ENCODE measurements at regions not wholly inside any gene's neighbourhood (a gene's known extent, or its start where the extent isn't known, plus 50 kb on each side); places are given as distances from the start of the nearest gene placed in this dataset.
"Not testable (repeated sequence)": the region's sequence is repeated elsewhere in the genome, so short reads cannot be mapped to it uniquely, and the experiment has no call there.

GRCh38 chr15:79632457-79632856, 200.3 kb downstream of the MINAR1 start:
- CTCF ChIA-PET: no interaction called here
- Mint-ChIP-seq H3K27me3 (peaks cover 15% of the 10 kb centered on the region), H3K9me3 (ENCODE audit: low read depth) (peaks cover 4% of the 10 kb centered on the region), H3K27ac (no peak overlapping the region), H3K36me3 (no peaks in the 10 kb centered on the region), H3K4me3 (no peak overlapping the region), H3K4me1 (no peaks in the 10 kb centered on the region)
- ATAC-seq (no peak), DNase-seq (no peak)

- CTCF ChIA-PET: no interaction called here
- H3K27me3 Mint-ChIP-seq: peaks cover 14% of the 10 kb centered on the region
- no peaks in the 10 kb centered on the region for H3K4me1 Mint-ChIP-seq
- no peaks in the 10 kb centered on the region for H3K36me3 Mint-ChIP-seq
- H3K9me3 Mint-ChIP-seq (ENCODE audit: low read depth): peaks cover 4% of the 10 kb centered on the region
- DNase-seq (no peak), ATAC-seq (no peak)
- H3K27ac Mint-ChIP-seq: no peak overlapping the region
- H3K4me3 Mint-ChIP-seq: no peak overlapping the region
These were observed 203.1 kb downstream of the MINAR1 start for GRCh38 chr15:79635149-79635771.

GRCh38 chr15:79635897-79636561, 203.9 kb downstream of the MINAR1 start:
- no peak for DNase-seq
- no peak for ATAC-seq
- peaks cover 16% of the 10 kb centered on the region for H3K27me3 Mint-ChIP-seq
- no peaks in the 10 kb centered on the region for H3K36me3 Mint-ChIP-seq
- H3K27ac Mint-ChIP-seq: no peak overlapping the region
- H3K9me3 Mint-ChIP-seq (ENCODE audit: low read depth): peaks cover 4% of the 10 kb centered on the region
- H3K4me1 Mint-ChIP-seq: no peaks in the 10 kb centered on the region
- CTCF ChIA-PET: no interaction called here
- H3K4me3 Mint-ChIP-seq: no peak overlapping the region

GRCh38 chr15:79640206-79640605, 208.1 kb downstream of the MINAR1 start:
- no peaks in the 10 kb centered on the region for H3K36me3 Mint-ChIP-seq
- ATAC-seq (no peak), DNase-seq (no peak)
- CTCF ChIA-PET: no interaction called here
- no peaks in the 10 kb centered on the region for H3K9me3 Mint-ChIP-seq (ENCODE audit: low read depth)
- H3K27me3 Mint-ChIP-seq: peaks cover 18% of the 10 kb centered on the region
- H3K4me3 Mint-ChIP-seq: no peak overlapping the region
- no peak overlapping the region for H3K27ac Mint-ChIP-seq
- no peaks in the 10 kb centered on the region for H3K4me1 Mint-ChIP-seq

GRCh38 chr15:79641841-79642240, 209.7 kb downstream of the MINAR1 start:
- Mint-ChIP-seq H3K9me3 (ENCODE audit: low read depth) (peaks cover 2% of the 10 kb centered on the region), H3K4me3 (no peak overlapping the region), H3K4me1 (no peaks in the 10 kb centered on the region), H3K27me3 (peaks cover 22% of the 10 kb centered on the region), H3K36me3 (no peaks in the 10 kb centered on the region), H3K27ac (no peak overlapping the region)
- ATAC-seq (no peak), DNase-seq (no peak)
- CTCF ChIA-PET: interaction anchor here (0.7 kb wide), 1 partner anchor 95 kb away, joined by 3 read pairs; no protein-coding TSS in a partner anchor

GRCh38 chr15:79643393-79643792, 211.3 kb downstream of the MINAR1 start:
- ATAC-seq (no peak), DNase-seq (no peak)
- no peaks in the 10 kb centered on the region for H3K4me1 Mint-ChIP-seq
- no peak overlapping the region for H3K4me3 Mint-ChIP-seq
- no peaks in the 10 kb centered on the region for H3K36me3 Mint-ChIP-seq
- CTCF ChIA-PET: interaction anchor here (0.7 kb wide), 1 partner anchor 29 kb away, joined by 3 read pairs; no protein-coding TSS in a partner anchor
- H3K27me3 Mint-ChIP-seq: peaks cover 22% of the 10 kb centered on the region
- H3K27ac Mint-ChIP-seq: no peak overlapping the region
- peaks cover 2% of the 10 kb centered on the region for H3K9me3 Mint-ChIP-seq (ENCODE audit: low read depth)

GRCh38 chr15:79644091-79644490, 212.0 kb downstream of the MINAR1 start:
- peaks cover 2% of the 10 kb centered on the region for H3K9me3 Mint-ChIP-seq (ENCODE audit: low read depth)
- H3K27me3 Mint-ChIP-seq: peaks cover 22% of the 10 kb centered on the region
- no peaks in the 10 kb centered on the region for H3K4me1 Mint-ChIP-seq
- DNase-seq (peak; percentile 48), ATAC-seq (no peak)
- no peaks in the 10 kb centered on the region for H3K36me3 Mint-ChIP-seq
- H3K4me3 Mint-ChIP-seq: no peak overlapping the region
- CTCF ChIA-PET: interaction anchor here (0.7 kb wide), 1 partner anchor 29 kb away, joined by 3 read pairs; no protein-coding TSS in a partner anchor
- H3K27ac Mint-ChIP-seq: no peak overlapping the region

- H3K27ac Mint-ChIP-seq; ATAC-seq; H3K4me1 Mint-ChIP-seq; H3K9me3 Mint-ChIP-seq (ENCODE audit: low read depth); H3K36me3 Mint-ChIP-seq; H3K4me3 Mint-ChIP-seq; CTCF ChIA-PET; DNase-seq: not testable (repeated sequence)
- peaks cover 17% of the 10 kb centered on the region for H3K27me3 Mint-ChIP-seq
These were observed 220.8 kb downstream of the MINAR1 start for GRCh38 chr15:79652972-79653371.

GRCh38 chr15:79653533-79653932, 221.4 kb downstream of the MINAR1 start:
- no peaks in the 10 kb centered on the region for H3K9me3 Mint-ChIP-seq (ENCODE audit: low read depth)
- H3K4me3 Mint-ChIP-seq: no peak overlapping the region
- H3K27ac Mint-ChIP-seq: no peak overlapping the region
- H3K27me3 Mint-ChIP-seq: peaks cover 22% of the 10 kb centered on the region
- DNase-seq (no peak), ATAC-seq (no peak)
- no peaks in the 10 kb centered on the region for H3K36me3 Mint-ChIP-seq
- CTCF ChIA-PET: no interaction called here
- no peaks in the 10 kb centered on the region for H3K4me1 Mint-ChIP-seq

GRCh38 chr15:79656151-79657000, 224.2 kb downstream of the MINAR1 start:
- Mint-ChIP-seq H3K9me3 (ENCODE audit: low read depth) (no peaks in the 10 kb centered on the region), H3K27me3 (peaks cover 25% of the 10 kb centered on the region), H3K4me1 (no peaks in the 10 kb centered on the region), H3K27ac (no peak overlapping the region), H3K4me3 (no peak overlapping the region), H3K36me3 (no peaks in the 10 kb centered on the region)
- CTCF ChIA-PET: no interaction called here
- DNase-seq: no peak
- ATAC-seq: no peak

GRCh38 chr15:79657722-79658121, 225.6 kb downstream of the MINAR1 start:
- Mint-ChIP-seq H3K9me3 (ENCODE audit: low read depth) (no peaks in the 10 kb centered on the region), H3K4me3 (no peak overlapping the region), H3K27ac (no peak overlapping the region), H3K27me3 (peaks cover 37% of the 10 kb centered on the region), H3K4me1 (no peaks in the 10 kb centered on the region), H3K36me3 (no peaks in the 10 kb centered on the region)
- CTCF ChIA-PET: no interaction called here
- ATAC-seq (no peak), DNase-seq (no peak)

GRCh38 chr15:79659691-79660090, 227.6 kb downstream of the MINAR1 start:
- no peaks in the 10 kb centered on the region for H3K9me3 Mint-ChIP-seq (ENCODE audit: low read depth)
- H3K4me1 Mint-ChIP-seq: no peaks in the 10 kb centered on the region
- CTCF ChIA-PET: no interaction called here
- peaks cover 42% of the 10 kb centered on the region for H3K27me3 Mint-ChIP-seq
- no peaks in the 10 kb centered on the region for H3K36me3 Mint-ChIP-seq
- DNase-seq: no peak
- no peak for ATAC-seq
- no peak overlapping the region for H3K4me3 Mint-ChIP-seq
- H3K27ac Mint-ChIP-seq: no peak overlapping the region

- H3K4me3 Mint-ChIP-seq: no peak overlapping the region
- no peaks in the 10 kb centered on the region for H3K9me3 Mint-ChIP-seq (ENCODE audit: low read depth)
- no peak for ATAC-seq
- H3K4me1 Mint-ChIP-seq: no peaks in the 10 kb centered on the region
- CTCF ChIA-PET: interaction anchor here (1.4 kb wide), 1 partner anchor 66 kb away, joined by 3 read pairs; no protein-coding TSS in a partner anchor
- DNase-seq: no peak
- no peaks in the 10 kb centered on the region for H3K36me3 Mint-ChIP-seq
- H3K27me3 Mint-ChIP-seq: peaks cover 33% of the 10 kb centered on the region
- H3K27ac Mint-ChIP-seq: no peak overlapping the region
These were observed 229.3 kb downstream of the MINAR1 start for GRCh38 chr15:79661411-79661810.
